GM21367 (cell line): ENCODE measurements at regions not wholly inside any gene's neighbourhood (a gene's known extent, or its start where the extent isn't known, plus 50 kb on each side); places are given as distances from the start of the nearest gene placed in this dataset.

Source experiments
- ATAC-seq: cut with Tn5 transposase; IDR thresholded peaks from one replicate; pipeline ENCODE4 v1.9.1; 2021; ENCODE audit not compliant: unreplicated experiment

DNA sequence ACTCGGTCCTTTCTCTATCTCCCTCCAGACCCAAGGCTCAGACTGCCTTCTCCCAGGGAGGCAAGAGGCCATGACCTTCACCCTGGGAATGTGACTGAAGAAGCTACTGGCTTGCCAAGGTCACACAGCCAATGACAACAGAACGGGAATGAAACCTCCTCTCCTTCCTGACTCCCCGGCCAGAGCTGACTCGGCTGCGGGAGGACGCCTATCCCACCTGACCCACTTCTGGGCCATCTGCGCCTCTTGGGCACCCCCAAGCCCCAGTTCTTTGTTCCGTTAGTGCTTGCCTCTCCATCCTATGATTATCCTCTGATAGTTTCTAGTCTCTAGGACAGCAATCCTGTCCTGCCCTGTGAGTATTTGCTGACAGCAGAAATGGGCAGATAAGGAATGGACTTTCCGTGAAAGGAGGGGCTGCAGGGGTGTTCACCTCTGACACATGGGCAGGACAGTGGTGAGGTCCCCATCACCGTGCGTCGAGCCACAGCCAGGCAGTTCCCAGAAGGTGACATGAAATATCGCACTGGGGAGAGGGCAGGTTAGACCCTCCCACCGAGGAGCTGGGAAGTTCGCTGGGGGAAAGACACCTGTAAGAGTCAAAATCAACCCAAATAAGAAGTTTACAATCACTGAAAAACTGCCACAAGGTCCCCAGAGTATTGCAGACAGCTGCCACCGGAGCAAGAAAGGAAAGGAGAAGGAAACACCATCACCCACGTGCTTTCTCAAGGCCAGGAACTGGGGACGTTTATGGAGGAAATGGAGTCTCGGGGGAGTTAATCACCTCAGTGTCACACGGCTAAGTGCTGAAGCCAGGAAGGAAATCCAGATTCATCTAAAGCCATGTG is 63.0 kb downstream of the INSIG1 start:
- ATAC-seq = no peak

DNA sequence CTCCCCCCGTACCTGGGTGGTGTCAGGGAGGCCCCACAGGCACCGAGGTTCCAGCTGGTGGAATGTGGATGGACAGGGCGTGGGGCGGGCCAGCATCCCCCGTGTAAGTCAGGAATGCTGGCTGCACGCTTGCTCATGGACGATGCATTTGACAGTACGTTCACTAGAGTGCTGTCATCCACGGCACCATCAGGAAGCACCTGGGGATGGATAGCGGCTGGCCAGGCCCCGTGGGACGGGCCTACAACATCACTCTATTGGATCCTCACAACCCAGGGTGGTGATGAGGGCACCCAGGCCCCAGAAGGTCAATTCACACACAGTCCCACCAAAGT is 63.6 kb downstream of the INSIG1 start:
- ATAC-seq = no peak

DNA sequence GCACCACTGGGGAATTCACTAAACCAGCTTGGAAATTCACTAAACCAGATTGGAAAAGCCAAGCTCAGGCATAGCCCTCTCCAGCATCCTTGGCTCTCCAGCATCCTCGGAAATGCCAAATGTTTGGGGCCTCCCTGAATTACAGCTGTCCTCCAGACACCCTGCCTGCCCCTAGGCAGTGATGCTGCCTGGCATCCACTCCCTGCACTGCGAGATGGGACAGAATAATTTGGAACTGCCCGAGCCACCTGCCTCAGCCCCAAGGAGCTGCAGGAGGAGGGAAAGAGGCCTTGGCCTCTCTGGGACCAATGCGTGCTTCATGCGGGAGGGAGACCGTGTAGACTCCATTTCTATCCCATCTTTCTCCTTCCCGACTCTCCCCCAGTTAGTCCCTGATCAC is 64.3 kb downstream of the INSIG1 start:
- no peak for ATAC-seq

DNA sequence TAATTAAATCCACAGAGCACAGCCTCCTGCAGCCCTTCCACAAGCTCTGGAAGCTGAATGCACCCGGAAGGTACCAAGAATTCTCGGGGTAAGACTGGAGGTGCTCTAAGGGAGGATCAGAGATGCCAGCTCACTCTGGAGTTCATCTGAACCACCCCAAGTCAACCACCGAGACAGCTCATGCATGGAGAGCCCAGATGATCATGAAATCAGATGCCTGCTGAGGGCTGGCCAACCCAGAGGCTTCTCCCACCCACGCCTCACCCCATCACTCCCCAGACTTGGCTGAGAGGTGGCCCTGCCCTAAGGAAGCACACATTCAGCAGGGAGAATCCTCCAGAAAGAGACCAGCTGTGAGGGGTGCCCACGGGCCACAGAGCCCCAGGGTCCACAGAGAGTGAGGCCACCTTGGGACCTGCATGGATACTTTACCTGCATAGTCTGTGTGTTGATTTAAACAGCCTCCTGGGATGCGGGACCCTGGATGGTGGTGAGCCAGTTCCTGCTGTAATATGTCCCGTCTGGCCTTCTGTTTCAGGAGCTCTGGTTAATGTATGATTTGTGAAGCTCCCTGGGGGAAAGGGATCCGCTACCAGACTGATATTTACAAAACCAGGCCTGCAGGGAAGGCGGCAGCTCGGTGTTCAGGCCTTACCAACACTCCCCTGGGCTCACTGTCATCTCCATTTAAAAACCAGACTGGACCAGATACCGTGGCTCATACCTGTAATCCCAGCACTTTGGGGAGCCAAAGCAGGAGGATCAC is 64.9 kb downstream of the INSIG1 start:
- no peak for ATAC-seq

DNA sequence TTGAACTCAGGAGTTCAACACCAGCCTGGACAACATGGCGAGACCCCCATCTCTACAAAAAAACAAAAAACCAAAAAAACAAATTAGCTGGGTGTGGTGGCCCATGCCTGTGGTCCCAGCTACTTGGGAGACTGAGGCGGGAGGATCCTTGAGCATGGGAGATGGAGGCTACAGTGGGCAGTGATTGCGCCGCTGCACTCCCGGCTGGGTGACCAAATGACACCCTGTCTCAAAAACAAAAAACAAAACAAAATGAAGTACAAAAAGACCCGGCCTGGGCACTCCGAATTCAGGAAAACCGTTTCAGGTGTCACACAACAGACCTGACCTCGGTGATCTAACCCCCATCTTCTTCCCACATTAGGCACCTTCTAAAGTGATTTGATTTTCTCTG is 65.5 kb downstream of the INSIG1 start:
- ATAC-seq = no peak

DNA sequence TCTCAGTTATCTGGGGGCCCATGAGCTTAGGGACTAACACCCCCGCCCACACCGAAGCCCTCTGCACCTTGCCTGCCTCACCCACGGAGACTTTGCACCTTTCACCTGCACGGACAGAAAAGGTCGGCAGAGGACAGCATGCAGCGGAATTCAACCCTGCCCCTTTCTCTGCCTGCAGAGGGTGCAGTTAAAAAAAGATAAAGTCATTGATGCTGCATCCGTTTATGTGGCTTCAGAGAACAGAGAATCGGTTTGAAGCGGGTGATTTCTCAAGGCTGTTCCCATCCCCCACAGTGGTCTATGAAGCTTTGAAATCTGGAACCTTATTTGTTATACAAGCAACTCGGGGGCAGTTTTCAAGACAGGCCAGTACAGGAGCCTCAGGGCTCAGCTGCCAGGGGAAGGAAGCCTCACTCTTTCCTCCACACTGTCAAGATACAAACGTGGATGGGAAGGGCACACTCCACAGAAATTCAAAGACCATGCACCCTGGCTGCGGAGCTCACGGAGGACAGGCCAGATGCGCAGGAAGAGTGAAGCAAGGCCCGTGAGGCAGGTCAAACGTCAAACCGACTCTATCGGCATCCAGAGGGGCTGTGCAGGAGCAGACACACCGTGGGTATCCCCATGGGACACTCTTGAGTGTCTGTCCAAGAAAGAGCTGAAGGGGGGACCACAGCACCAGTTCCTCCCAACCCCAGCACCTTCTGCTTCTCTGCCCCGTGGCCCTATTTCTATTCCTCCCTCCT is 66.3 kb downstream of the INSIG1 start:
- ATAC-seq = no peak

DNA sequence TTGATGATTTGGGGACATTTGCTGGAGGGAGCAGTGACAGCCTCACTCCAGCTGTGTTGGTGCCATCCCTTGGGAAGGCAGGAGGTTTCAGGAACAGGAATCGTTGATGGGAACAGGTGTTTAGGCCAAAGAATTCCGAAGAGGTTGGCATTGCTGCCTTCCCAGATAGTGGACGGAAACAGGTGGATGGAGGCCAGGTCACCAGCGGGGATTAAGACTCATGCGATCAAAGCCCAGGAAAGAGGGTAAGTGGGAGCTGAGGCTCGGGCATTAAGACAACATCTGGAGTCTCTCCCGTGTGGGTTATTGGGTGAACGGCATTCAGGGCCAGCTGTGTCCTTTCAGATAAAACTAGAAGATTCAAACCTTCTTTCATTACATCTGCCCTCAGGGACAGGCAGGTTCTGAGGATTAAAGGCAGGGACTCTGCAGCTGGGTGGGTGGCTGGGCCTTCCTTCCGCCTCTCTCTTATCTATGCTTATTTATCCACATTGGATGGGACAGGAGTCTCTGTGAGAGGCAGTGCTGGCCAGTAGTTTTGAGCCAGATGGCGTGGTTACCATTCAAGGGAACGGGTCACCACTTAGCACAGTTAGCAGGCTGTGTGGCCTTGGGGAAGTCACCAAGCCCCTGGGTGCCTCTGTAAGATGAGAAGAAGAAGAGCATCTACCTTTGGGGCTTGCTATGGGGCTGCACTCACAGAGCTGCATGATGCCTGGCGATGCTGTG is 67.6 kb downstream of the INSIG1 start:
- ATAC-seq = no peak

DNA sequence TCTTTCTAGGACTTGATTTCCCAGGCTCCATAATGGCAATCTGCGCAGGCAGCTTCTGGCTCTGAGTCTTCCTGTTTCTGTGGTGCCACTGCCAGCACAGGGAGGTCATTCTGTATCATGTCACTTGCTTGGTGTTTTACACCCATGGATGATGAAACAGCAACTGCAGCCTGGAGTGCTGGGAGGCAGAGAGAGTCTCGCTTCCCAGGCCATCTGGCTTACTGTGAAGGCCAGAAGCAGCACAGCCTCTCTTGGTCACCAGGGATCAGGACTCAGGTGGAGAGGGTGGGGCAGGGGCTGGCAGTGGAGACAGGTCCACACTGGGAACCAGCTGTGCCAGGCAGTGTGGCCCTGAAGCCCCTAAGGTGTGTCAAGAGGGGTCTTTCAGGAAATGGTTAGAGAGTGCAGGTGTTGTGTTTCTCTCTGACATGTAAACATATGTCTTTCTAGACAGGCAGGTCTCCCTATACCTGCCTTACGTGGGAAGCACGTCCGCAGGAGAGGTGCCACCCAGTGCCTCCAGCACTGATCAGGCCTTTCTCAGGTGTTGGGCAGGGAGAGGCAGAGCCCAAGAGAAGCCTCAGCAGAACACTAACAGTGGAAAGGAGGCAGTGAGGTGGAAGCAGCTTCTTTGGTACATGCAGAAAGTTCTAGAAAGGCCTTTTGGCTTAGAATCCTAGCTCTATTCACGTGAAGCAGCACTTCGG is 71.4 kb downstream of the INSIG1 start:
- ATAC-seq = no peak

DNA sequence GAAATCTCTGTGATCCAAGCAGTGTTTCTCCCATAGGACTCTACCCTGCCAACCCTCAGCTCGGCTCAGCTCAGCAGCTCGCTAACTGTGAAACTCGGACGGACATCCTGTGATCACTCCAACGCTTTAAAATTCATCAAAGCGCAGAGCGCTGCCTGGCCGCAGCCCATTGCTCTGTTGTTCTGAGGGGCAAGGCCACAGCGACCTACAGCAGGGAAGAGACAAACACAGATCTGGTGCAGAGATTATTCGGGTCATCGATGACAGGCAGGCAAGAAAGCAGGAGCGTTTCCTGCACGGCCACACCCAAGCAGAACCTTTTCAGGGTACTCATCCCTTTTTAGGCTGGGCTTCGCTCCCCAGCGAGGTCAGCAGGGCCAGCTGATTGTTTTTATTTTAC is 72.1 kb downstream of the INSIG1 start:
- no peak for ATAC-seq

DNA sequence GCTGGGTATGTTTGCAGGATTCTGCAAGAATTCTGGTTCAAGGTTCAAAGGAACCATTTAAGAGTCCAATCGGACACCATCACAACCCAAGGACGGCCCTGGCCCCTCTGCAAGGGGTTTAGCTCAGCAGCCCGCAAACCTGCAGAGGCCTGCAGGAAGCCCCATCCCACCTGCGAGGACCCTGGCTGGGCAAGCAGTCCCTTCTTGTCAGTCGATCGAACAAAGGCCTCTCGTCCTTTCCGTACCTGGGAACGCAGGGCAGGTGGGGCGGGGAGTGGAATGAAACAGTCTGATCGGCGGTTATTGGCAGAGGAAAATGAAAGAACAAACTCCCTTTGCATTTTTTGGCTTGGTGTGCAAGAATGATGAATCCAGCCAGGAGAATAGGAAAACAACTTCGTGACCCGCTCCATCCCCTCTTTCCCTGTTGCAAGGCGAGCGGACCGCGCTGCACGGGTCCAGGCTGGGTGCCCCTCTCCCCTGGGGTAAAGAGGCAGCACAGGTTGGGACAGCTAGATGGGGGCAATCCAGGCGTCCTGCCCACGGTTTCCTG is 73.7 kb downstream of the INSIG1 start:
- ATAC-seq = no peak

DNA sequence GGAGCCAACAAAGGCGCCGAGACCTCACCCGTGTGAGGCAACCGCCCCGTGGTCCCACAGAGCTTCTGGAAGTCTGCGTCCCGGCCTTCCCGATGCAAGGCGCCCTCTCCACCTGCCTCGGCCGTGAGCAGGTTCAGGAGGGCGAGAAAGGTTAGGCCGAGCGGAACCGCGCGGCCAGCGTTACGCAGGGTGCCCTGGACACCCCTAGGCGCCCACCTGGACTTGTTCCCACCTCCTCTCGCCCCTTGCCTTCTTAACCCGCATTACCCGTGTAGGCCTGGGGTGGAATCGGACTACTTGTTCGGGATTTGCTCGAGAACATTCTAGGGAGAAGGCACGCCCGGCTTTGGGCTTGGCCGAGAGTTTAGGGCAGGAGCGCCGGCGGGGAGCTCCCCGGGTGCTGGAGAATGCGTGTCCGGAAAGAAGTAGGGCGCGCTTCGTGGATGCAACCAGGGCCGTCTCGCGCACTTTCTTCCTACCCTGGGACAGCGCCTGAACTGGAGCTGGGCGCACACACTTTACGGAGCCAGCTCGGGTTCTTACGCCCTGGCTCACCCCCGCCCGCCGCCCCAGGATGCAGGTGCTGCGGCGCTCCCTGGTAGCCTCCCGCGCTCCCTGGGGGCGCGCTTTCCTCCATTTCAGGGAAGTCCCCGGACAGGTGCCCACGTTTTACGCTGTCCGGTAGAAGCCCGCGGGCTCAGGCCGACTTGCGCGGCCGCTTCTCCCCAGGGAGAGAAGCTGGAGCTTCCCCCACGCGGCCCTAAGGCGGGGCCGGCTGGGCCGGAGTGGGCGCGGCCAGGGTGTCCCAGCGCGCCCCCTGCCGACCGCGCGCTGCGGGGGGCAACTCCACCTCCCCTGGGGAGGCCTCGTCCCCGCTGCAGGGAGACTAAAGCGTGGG is 74.5 kb downstream of the INSIG1 start:
- no peak for ATAC-seq

DNA sequence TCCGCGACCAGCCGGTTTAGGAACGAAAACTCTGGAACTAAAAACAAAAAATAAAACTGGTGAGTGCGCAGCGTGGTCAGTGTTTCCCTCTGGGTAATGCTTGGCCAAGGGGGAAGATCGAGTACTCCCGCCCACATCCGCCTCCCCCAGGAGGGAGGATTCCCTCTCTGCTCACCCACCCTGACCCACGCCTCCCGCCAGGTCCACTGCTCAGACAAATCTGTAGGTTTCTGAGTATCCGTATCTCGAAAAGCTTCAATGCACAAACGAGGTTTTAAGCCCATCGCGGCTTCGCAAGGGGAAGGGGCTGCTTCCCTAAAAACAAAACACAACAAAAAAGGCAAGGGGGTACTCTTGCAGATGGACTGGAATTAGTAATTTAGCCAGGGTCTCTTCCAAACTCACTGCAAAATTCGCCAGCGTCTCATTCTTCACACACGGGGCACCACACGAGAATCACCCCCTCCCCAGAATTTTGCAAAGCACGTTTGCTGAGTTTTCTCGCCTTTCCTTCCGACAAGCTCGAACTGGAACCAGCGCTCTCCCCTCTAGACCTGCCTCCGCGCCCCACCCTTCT is 75.2 kb downstream of the INSIG1 start:
- ATAC-seq = no peak

DNA sequence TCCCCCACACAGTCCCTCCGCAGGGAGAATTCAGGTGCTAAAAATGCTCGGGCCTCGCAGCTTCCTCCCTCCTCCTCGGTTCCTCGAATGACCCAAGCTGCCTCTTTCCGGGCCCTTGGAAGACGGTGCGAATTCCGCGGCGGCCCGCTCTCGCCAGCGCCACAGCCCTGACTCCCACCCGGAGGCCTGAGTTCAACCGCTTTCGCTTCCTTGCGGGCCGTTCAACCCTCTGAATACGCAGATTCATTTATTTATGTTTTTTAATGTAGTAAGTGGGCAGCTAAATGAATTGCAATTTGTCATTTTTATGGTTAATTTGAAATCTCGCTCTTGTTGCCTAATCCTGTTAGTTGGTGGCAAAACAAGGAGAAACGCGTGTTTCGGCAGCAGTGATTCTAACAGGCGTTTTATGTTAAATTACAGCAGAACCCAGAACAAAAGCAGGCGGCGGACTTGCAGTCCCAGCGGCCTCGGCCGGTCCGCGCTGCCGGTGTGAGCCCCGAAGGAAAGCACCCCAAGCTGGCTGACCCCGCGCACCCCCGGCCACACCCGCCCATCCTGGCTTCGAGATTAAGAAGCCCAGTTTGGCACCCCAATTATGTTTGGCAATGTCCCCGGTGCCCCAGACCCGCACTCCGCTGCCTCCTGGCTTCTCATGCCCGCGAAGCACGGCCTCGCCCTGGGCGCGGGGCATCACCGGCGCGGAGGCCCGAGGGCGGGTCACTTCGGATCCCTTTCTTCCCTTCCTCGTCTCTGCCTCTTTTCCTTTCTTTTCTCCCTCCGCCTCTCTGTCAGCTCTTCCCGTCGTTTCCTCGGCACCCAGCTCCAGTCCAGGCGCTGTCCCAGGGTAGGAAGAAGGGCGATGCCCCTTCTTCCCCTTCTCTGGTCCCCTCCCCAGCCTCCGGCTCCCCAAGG is 75.9 kb downstream of the INSIG1 start:
- ATAC-seq = no peak

DNA sequence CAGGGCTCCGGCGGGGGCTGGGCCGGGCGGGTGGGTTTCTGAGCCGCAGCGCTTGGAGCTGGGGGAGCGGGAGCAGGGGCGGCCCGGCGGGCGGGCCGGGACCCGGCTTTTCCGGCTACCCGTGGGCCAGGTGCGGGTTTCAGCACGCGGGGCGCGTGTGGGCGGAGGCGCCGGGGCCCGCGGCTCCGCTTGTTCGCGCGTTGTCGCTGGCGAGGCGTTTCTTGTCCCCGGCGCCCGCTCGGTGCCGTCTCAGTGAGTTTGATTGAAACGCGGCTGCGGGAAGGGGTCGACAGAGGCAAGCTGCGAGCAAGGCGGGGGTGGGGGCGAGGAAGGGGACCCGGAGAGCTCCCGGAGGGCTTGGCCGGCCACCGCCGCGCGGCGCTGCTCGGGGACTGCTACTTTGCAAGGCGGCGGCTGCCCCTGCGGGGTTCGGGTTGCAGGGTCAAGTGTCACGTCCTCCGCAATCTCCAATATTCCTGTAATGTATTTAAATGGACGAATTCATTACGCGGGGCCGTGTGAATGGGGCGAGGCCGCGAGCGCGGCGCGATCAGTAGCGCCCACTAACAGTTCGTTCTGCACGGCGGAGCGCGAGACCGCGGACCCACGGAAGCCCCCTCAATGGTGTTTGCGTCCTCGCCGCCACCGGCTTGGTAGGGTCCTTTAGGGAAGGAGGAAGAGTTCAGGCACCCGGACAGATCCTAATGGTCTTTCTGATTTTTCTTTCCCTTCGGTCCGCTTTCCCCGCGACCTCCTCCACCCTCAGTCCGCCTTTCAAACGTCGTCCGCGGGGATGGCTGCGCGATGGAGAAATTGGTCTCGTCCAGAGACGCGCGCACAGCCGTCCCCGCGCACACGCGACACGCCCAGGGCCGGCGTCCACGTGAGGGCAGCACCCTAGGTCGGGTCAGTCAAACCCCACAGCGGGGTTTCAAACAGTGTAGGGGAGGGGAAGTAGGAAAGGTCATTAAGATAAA is 76.9 kb downstream of the INSIG1 start:
- no peak for ATAC-seq

DNA sequence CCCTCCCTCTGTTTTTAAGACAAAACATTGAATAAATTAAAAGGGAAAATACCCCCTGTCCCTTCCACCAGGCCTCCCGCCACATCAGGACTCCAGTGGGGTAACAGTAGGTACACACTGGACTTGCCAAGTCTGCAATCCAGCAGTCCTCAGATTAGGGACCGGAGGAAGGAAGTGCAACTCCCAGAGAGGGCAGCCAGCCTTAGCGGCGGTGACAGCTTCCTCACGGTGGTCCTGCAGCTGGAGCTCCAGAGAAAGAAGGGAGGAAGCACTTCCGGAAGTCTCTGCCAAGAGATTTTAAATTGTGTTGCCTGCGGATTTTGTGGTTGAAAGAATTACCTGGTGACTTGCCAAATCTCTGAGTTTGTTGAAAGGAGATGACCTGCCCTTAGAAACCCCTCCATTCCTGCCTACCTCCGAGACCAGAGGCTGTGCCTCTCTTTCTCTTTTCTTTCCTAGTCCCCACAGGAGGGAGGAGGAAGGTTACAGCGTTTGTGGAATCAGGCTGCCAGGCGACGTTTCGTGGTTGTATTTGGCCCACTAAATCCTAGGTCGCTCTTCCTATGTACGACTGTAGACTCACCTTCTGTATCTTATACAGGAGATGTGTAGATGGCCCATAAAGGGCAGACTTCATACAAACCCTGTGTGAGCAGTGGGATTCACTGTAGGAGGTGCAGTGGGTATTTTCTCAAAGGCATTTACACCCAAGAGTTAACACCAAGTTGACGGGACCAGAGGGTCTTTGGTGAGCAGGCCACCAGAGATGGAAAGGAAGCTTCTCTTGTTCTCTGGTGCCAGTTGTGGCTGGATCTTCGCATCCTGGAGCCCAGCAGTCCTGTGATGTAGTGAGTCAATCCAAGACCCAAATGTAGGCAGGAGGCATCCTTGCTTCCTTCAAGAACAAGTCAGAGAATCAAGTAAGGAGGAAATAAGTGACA is 77.9 kb downstream of the INSIG1 start:
- no peak for ATAC-seq
